Heart left ventricle (tissue), 16 donors: ENCODE measurements at regions not wholly inside any gene's neighbourhood (a gene's known extent, or its start where the extent isn't known, plus 50 kb on each side); places are given as distances from the start of the nearest gene placed in this dataset.
A peak's percentile ranks its signal among the peaks of the same experiment; 100 is the strongest.

ENCODE experiments used
- ATAC-seq, 4 donors: fragments of 200-7000 bp; cut with Tn5 transposase; one replicate each; pipeline ENCODE4 v1.9.1; 2020 to 2022; ENCODE audit warnings: moderate library complexity in 4 of 4, mild to moderate bottlenecking in 3 of 4, moderate number of reproducible peaks in 1 of 4
- DNase-seq, 5 donors: peaks; one replicate each; pipeline ENCODE4 v3.0.0-alpha.2; 2020
- H3K27ac ChIP-seq, 12 donors: fragments of 200-600 bp; sonication (generic) in 4 of 12; one replicate each; pipeline versions ENCODE4 v1.5.0 to v1.8.0; 2016 to 2022; ENCODE audit warnings: mild to moderate bottlenecking in 2 of 12
- H3K27me3 ChIP-seq, 9 donors: fragments of 200-600 bp; sonication (generic) in 2 of 9; one replicate each; pipeline versions ENCODE4 v1.5.1 to v1.8.0; 2016 to 2022; ENCODE audit warnings: mild to moderate bottlenecking in 3 of 9
- H3K36me3 ChIP-seq, 9 donors: fragments of 200-600 bp; sonication (generic) in 2 of 9; one replicate each; pipeline versions ENCODE4 v1.5.0 to v1.8.0; 2018 to 2022; ENCODE audit warnings: mild to moderate bottlenecking in 2 of 9
- H3K4me1 ChIP-seq, 12 donors: fragments of 200-600 bp; sonication (generic) in 4 of 12; one replicate each; pipeline versions ENCODE4 v1.5.0 to v1.8.0; 2016 to 2022; ENCODE audit warnings: mild to moderate bottlenecking in 3 of 12
- H3K4me3 ChIP-seq, 12 donors: fragments of 200-600 bp; sonication (generic) in 4 of 12; one replicate each; pipeline versions ENCODE4 v1.5.0 to v1.8.0; 2017 to 2022; ENCODE audit warnings: mild to moderate bottlenecking in 9 of 12, moderate library complexity in 4 of 12
- H3K9me3 ChIP-seq, 12 donors: fragments of 200-600 bp; sonication (generic) in 4 of 12; one replicate each; pipeline versions ENCODE4 v1.5.0 to v1.8.0; 2016 to 2022; ENCODE audit warnings: mild to moderate bottlenecking in 1 of 12
- POLR2A ChIP-seq, 2 donors: fragments of 450-650 bp; IDR thresholded peaks; one replicate each; pipeline ENCODE4 v1.6.1; 2017; ENCODE audit warnings: antibody characterized with exemption in 2 of 2, mild to moderate bottlenecking in 2 of 2, moderate library complexity in 2 of 2
- WGBS, 4 donors: extraction: QIAGEN DNeasy Blood & Tissue Kit in 2 of 4; methylation state at CpG; one replicate each; pipeline versions ENCODE4 v1.1.5 to v1.1.7; 2013 to 2018; 5-methylcytosine and 5-hydroxymethylcytosine counted together
- intact Hi-C, 10 donors: fragments of 100-400 bp; cut with DNase I; formaldehyde crosslinking; loops; one replicate each; pipeline versions ENCODE4 v1.11.1 to v1.14.2; 2022
- TF ChIP-seq, protein P1 (sequence below), 12 donors: fragments of 200-600 bp; sonication (generic) in 4 of 12; IDR thresholded peaks; one replicate each; pipeline versions ENCODE4 v1.5.0 to v1.8.0; 2018 to 2022; ENCODE audit warnings: antibody characterized with exemption in 12 of 12, mild to moderate bottlenecking in 5 of 12
- donor health status: ischemic (EF 13 %, LVEDD 7.1; RV severe dilation, severe dysfunction).
- donor health status: healthy with polysubstance abuse.
- donor health status: DM: no; HTN: yes; CAD: no.
- donor health status: DM: no; HTN: no; CAD: no.
- donor health status: ischemic (EF 25% LVEDD 6.9; RV normal size, moderate dysfunction).
- donor health status: ischemic (EF 25% LVEDD 5.7; RV mildly dilated, moderate dysfunction).
- donor health status: healthy.
- donor health status: DM: yes; HTN: yes; CAD: no.
- donor health status: ischemic (EF 35%, LVEDD 5.7; RV mildly dilated, moderate dysfunction).
- donor health status: nonischemic (EF 11% LVEDD 7.7; RV severe dilation, severe dysfunction).
- donor health status: DM: yes; HTN: yes; CAD: no.
- donor health status: PGD.
- donor health status: ischemic (EF 29% LVEDD 5.4; RV normal size, mild dysfunction).
- donor health status: nonischemic (EF 23%, LVEDD 6.1; RV moderate dilation, normal function).

DNA sequence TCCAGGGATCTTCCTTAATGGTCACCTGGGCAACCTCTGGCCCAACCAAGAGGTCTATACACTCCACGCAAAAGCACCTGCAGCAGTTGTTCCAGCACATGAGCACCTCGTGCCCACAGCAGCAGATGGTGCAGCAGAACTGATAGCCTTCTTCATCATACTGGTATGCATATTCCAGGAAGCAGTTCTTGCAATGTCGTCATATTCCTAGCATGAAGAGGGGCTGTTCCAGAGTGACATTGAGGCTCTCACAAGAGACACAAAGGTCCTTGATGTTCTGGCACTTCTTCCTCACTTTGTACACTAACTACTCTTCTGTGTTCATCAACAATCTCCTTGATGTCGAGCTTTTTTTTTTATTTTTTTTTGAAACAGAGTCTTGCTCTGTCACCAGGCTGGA is 386.2 kb downstream of the MEIS1 start:
- Histone ChIP-seq H3K36me3 (no peaks in the 10 kb centered on the region), H3K9me3 (peaks cover 0 to 16% (median 3%) of the 10 kb centered on the region in 12 donors), H3K27me3 (no peaks in the 10 kb centered on the region), H3K4me3 (no peak overlapping the region), H3K27ac (no peak overlapping the region), H3K4me1 (no peaks in the 10 kb centered on the region)
- no peak for ATAC-seq
- WGBS, 4 donors, result 63 to 86% (median 80%) methylated on average over 3 to 4 of the region's 4 CpGs
- intact Hi-C loops, result no loop called here
- TF ChIP-seq, protein P1, sequence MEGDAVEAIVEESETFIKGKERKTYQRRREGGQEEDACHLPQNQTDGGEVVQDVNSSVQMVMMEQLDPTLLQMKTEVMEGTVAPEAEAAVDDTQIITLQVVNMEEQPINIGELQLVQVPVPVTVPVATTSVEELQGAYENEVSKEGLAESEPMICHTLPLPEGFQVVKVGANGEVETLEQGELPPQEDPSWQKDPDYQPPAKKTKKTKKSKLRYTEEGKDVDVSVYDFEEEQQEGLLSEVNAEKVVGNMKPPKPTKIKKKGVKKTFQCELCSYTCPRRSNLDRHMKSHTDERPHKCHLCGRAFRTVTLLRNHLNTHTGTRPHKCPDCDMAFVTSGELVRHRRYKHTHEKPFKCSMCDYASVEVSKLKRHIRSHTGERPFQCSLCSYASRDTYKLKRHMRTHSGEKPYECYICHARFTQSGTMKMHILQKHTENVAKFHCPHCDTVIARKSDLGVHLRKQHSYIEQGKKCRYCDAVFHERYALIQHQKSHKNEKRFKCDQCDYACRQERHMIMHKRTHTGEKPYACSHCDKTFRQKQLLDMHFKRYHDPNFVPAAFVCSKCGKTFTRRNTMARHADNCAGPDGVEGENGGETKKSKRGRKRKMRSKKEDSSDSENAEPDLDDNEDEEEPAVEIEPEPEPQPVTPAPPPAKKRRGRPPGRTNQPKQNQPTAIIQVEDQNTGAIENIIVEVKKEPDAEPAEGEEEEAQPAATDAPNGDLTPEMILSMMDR (IDR thresholded peaks at IDR 0.05), result no peak
- no peak for TF ChIP-seq POLR2A (IDR thresholded peaks at IDR 0.05)
- no peak for DNase-seq

DNA sequence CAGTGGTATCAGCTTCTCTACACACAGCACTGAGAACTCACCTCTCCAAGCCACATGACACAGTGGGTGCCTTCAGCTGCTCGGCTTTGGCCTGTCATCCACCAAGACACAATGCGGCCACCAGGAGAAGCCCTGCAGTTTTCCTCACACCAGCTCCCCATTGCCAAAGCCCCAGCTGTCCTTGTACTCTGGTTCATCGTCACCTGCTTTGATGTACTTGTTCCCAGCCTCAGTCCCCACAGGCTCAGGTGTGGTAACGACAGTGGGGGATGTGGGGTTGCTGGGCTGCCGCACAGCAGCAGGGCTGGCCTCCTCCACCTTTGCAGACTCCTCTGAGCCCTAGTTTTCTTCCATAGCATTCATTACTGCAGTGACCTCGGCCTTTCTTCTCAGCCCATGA is 387.3 kb downstream of the MEIS1 start:
- Histone ChIP-seq H3K4me1 (no peaks in the 10 kb centered on the region), H3K27me3 (no peaks in the 10 kb centered on the region), H3K36me3 (no peaks in the 10 kb centered on the region), H3K4me3 (no peak overlapping the region), H3K27ac (no peak overlapping the region), H3K9me3 (peaks cover 0 to 16% (median 3%) of the 10 kb centered on the region in 12 donors)
- no peak for DNase-seq
- TF ChIP-seq, protein P1 (IDR thresholded peaks at IDR 0.05), result no peak
- no peak for TF ChIP-seq POLR2A (IDR thresholded peaks at IDR 0.05)
- 78 to 89% (median 86%) methylated on average over 6 of the region's 6 CpGs for WGBS, 4 donors
- no peak for ATAC-seq
- intact Hi-C loops, result no loop called here

DNA sequence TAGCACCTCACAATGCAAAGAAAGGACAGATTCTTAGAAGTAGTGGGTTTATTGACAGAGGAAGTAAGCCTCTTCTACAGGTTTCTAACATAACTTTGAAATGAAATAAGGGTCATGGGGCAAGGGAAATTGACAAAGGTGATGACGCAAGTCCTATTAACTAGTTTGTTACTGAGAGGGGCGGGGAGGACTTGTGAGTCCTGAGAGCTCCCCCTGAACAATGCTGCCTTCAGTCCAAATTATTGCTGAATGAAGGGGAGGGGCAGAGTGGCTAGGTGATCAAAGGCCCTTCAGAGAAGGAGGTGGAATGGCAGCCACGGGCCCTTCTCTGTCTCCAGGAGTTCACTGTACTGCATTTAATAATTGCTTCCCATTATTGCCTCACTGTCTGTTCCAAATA is 390.0 kb downstream of the MEIS1 start:
- intact Hi-C loops, result no loop called here
- Histone ChIP-seq H3K4me3 (no peak overlapping the region), H3K9me3 (no peaks in the 10 kb centered on the region), H3K4me1 (no peaks in the 10 kb centered on the region), H3K27me3 (no peaks in the 10 kb centered on the region), H3K36me3 (no peaks in the 10 kb centered on the region), H3K27ac (no peak overlapping the region)
- TF ChIP-seq, protein P1 (IDR thresholded peaks at IDR 0.05), result no peak
- TF ChIP-seq POLR2A (IDR thresholded peaks at IDR 0.05), result no peak
- WGBS, 4 donors, result 69 to 82% (median 76%) methylated on average over 3 of the region's 3 CpGs
- ATAC-seq (no peak), DNase-seq (no peak)

GRCh38 chr2:66827851-66828250 is 392.9 kb downstream of the MEIS1 start:
- TF ChIP-seq, protein P1 (IDR thresholded peaks at IDR 0.05), result no peak
- no peak for TF ChIP-seq POLR2A (IDR thresholded peaks at IDR 0.05)
- intact Hi-C loops, result no loop called here
- no peaks in the 10 kb centered on the region for H3K9me3 ChIP-seq
- no peaks in the 10 kb centered on the region for H3K4me1 ChIP-seq
- no peak overlapping the region for H3K4me3 ChIP-seq
- H3K27ac ChIP-seq, result peak overlapping the region in 1 of 12 donors; percentile 56
- ATAC-seq (no peak), DNase-seq (no peak)
- H3K36me3 ChIP-seq, result no peaks in the 10 kb centered on the region
- 57 to 69% (median 63%) methylated on average over 4 of the region's 4 CpGs for WGBS, 4 donors
- H3K27me3 ChIP-seq, result no peaks in the 10 kb centered on the region
